ENCODE measurements at regions not wholly inside any gene's neighbourhood (a gene's known extent, or its start where the extent isn't known, plus 50 kb on each side); places are given as distances from the start of the nearest gene placed in this dataset.

DNA sequence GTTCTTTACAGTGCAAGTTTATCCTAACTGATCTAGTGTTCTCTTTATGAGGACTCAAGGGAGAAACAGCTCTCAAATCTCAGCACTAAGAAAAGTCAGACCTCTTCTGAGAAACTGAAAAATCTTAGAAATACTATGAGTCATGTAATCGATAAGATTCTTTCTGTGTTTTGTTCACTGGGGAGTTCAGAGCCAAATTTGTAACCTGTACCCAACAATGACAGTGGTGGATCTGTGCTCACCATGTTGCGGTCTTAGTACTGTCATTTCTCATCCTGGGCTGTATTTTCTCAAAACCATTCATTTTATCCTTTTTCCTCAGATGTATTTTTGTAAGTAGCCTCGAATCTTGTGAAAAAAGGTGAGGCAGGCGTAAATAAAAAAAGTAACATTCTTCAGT is 146.4 kb downstream of the ACER2 start:
- TF ChIP-seq NR2F1 (conservative IDR thresholded peaks at IDR 0.05), result no peak
- no peak for TF ChIP-seq DPF2 (IDR thresholded peaks at IDR 0.05)
- TF ChIP-seq CTCF (IDR thresholded peaks at IDR 0.05 in 2 of 3, conservative IDR thresholded peaks at IDR 0.05 in 1 of 3; ENCODE audit: control insufficient read depth in 2 of 3, extremely low read depth in 1 of 3, insufficient read depth in 1 of 3, low read depth in 3 of 3, low read length in 3 of 3), result no peak
- TF ChIP-seq REST (IDR thresholded peaks at IDR 0.05; ENCODE audit: low read depth, low read length), result no peak
- no peak for TF ChIP-seq HDAC2 (IDR thresholded peaks at IDR 0.05)
- TF ChIP-seq SUZ12 (IDR thresholded peaks at IDR 0.05; ENCODE audit: unreplicated experiment), result no peak
- no peak for TF ChIP-seq CREB1 (IDR thresholded peaks at IDR 0.05; ENCODE audit: low read depth)
- no peak for TF ChIP-seq CEBPB (IDR thresholded peaks at IDR 0.05; ENCODE audit: borderline replicate concordance in 1 of 2, low read depth in 2 of 2, low read length in 2 of 2)
- no peak for TF ChIP-seq ZNF274 (IDR thresholded peaks at IDR 0.05; ENCODE audit: insufficient read depth, insufficient read length)
- TF ChIP-seq EP300 (IDR thresholded peaks at IDR 0.05; ENCODE audit: borderline replicate concordance in 1 of 2, control insufficient read depth in 1 of 2, low read depth in 2 of 2, low read length in 2 of 2), result no peak
